Skeletal muscle tissue (tissue), 3 donors: ENCODE measurements at regions not wholly inside any gene's neighbourhood (a gene's known extent, or its start where the extent isn't known, plus 50 kb on each side); places are given as distances from the start of the nearest gene placed in this dataset.
A peak's percentile ranks its signal among the peaks of the same experiment; 100 is the strongest.

Experiments used
- H3K27ac ChIP-seq: one replicate; pipeline ENCODE4 v1.7.0; 2013; ENCODE audit warnings: mild to moderate bottlenecking, low read depth, low read length, inconsistent platforms
- H3K27me3 ChIP-seq, 3 donors: one replicate each; pipeline ENCODE4 v1.7.0; 2013; ENCODE audit warnings: low read length in 3 of 3; ENCODE audit not compliant: control insufficient read depth in 3 of 3, insufficient read depth in 3 of 3
- H3K36me3 ChIP-seq, 3 donors: one replicate each; pipeline ENCODE4 v1.7.0; 2013; ENCODE audit warnings: low read length in 3 of 3; ENCODE audit not compliant: control insufficient read depth in 3 of 3, insufficient read depth in 3 of 3
- H3K4me1 ChIP-seq, 3 donors: one replicate each; pipeline ENCODE4 v1.7.0; 2013; ENCODE audit warnings: low read length in 3 of 3, mild to moderate bottlenecking in 3 of 3; ENCODE audit not compliant: control insufficient read depth in 3 of 3, insufficient read depth in 3 of 3
- H3K4me3 ChIP-seq, 3 donors: one replicate each; pipeline ENCODE4 v1.7.0; 2013; ENCODE audit warnings: low read length in 3 of 3
- H3K9ac ChIP-seq, 3 donors: one replicate each; pipeline ENCODE4 v1.7.0; 2013; ENCODE audit warnings: low read length in 3 of 3, mild to moderate bottlenecking in 3 of 3, moderate library complexity in 2 of 3, low read depth in 1 of 3
- H3K9me3 ChIP-seq, 3 donors: one replicate each; pipeline ENCODE4 v1.7.0; 2013; ENCODE audit warnings: low read length in 3 of 3; ENCODE audit not compliant: control insufficient read depth in 3 of 3
- donor health status: Osteomylitis.

DNA sequence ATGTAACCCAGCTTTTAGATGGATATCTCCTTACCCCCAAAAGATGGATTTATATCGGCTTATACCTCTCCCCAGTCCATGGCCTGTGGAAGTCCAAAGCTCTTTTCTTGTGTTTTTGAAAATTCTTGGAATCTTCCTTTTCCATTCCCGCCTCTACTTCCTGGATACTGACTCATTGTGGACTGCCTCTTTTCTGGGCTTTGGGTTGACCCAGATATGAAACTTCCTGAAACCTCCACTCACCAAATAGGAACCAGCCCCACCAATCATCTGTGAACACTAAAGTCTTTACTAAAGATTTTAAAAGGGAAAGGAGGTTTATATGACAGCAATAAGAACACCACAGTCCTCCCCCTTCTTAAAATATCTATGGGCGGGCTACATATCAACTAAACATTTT lies 163.4 kb upstream of the SYN3 start:
- Histone ChIP-seq H3K36me3 (no peaks in the 10 kb centered on the region), H3K9ac (no peak overlapping the region), H3K4me3 (peak overlapping the region in 1 of 3 donors; percentile 51), H3K27ac (no peak overlapping the region), H3K27me3 (peaks cover 0 to 3% (median 0%) of the 10 kb centered on the region in 3 donors), H3K4me1 (no peaks in the 10 kb centered on the region), H3K9me3 (no peaks in the 10 kb centered on the region)

DNA sequence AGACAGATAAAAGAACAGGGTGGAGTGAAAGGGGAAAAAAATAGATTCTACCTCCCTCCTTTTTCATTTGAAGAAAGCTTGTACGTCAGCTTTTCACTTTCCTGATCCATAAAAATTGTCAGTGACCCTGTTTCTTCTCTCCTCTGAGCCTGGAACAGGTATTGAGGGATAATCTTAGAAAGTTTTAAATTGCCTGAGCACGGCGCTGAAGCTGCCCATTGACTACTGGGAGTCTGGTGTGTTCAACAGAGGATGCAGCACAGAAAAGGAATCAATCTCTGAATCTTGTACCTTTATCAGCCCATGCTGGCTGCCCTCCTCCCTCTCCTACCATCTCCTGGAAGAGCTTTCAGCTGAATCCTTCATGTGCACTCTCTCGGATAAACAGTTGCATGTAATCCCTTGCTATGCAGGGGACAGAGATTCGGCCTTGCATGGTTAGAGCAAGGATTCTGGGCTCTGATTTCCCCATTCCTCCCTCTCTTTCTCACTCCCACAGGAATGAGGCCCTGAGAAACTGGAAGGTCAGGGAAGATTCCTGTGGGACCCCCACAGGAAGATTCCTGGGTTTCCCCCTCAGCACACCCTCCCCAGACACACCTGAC lies 162.4 kb upstream of the SYN3 start:
- no peak overlapping the region for H3K9ac ChIP-seq
- H3K4me3 ChIP-seq, result peak overlapping the region in 1 of 3 donors; percentile 51
- peaks cover 0 to 3% (median 0%) of the 10 kb centered on the region in 3 donors for H3K27me3 ChIP-seq
- H3K27ac ChIP-seq, result no peak overlapping the region
- no peaks in the 10 kb centered on the region for H3K4me1 ChIP-seq
- H3K9me3 ChIP-seq, result no peaks in the 10 kb centered on the region
- H3K36me3 ChIP-seq, result no peaks in the 10 kb centered on the region

DNA sequence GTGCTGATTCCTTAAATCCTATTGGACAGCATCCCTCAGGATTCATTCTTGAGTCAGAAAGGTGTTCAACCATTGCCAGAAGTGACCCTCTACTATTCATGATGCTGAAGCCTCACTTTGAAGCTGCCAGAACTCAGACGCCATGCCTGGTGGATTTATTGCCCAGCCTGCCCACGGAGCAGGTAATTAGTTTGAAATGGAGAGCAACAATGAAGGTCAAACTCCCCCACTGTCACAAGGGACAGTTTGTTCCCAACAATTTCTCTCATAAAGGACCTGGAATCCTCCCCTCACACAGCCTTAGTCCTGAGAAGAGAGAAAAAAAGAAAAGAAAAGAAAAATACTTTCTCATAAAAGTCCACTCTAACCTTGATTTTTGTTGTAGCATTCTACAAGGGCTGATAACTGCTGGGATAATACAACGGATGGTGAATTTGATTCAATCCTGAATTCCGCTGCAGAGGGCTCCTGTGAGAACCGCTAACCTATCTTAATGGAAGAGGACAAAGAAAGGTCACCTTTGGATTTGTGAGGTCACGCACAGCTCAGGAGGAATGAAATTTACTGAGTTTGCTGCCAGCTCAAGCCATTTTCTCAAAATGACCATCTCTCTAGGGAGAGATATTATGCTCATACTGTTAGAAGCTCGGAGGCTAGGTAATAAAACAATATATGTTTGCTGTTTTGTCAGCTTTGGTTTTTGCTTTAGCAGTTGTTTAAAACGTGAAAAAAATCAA lies 161.6 kb upstream of the SYN3 start:
- Histone ChIP-seq H3K27ac (no peak overlapping the region), H3K9me3 (no peaks in the 10 kb centered on the region), H3K9ac (no peak overlapping the region), H3K27me3 (peaks cover 0 to 3% (median 0%) of the 10 kb centered on the region in 3 donors), H3K4me1 (no peaks in the 10 kb centered on the region), H3K36me3 (no peaks in the 10 kb centered on the region), H3K4me3 (no peak overlapping the region)

DNA sequence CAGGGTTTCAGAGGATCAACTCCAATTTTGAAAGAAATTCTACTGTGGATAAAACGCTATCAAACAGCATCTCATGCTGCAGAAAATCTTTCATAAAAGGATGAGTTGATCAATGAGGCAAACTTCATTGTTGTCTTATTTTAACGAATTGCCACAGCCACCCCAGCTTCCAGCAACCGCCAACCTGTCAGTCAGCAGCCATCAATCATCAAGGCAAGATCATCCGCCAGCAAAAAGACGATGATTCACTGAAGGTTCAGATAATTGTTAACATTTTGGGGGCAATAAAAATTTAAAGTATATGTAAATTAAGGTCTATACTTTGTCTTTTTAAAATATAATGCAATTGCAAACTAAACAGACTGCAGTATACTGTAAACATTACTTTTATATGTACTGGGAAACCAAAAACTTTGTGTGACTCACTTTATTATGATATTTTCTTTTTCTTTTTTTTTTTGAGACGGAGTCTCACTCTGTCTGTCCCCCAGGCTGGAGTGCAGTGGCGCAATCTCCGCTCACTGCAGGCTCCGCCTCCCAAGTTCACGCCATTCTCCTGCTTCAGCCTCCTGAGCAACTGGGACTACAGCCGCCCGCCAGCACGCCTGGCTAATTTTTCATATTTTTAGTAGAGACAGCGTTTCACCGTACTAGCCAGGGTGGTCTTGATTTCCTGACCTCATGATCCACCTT lies 155.3 kb upstream of the SYN3 start:
- H3K9ac ChIP-seq, result no peak overlapping the region
- no peaks in the 10 kb centered on the region for H3K36me3 ChIP-seq
- no peak overlapping the region for H3K4me3 ChIP-seq
- no peaks in the 10 kb centered on the region for H3K9me3 ChIP-seq
- H3K27me3 ChIP-seq, result peaks cover 0 to 5% (median 0%) of the 10 kb centered on the region in 3 donors
- H3K4me1 ChIP-seq, result peaks cover 0 to 2% (median 0%) of the 10 kb centered on the region in 3 donors
- no peak overlapping the region for H3K27ac ChIP-seq

DNA sequence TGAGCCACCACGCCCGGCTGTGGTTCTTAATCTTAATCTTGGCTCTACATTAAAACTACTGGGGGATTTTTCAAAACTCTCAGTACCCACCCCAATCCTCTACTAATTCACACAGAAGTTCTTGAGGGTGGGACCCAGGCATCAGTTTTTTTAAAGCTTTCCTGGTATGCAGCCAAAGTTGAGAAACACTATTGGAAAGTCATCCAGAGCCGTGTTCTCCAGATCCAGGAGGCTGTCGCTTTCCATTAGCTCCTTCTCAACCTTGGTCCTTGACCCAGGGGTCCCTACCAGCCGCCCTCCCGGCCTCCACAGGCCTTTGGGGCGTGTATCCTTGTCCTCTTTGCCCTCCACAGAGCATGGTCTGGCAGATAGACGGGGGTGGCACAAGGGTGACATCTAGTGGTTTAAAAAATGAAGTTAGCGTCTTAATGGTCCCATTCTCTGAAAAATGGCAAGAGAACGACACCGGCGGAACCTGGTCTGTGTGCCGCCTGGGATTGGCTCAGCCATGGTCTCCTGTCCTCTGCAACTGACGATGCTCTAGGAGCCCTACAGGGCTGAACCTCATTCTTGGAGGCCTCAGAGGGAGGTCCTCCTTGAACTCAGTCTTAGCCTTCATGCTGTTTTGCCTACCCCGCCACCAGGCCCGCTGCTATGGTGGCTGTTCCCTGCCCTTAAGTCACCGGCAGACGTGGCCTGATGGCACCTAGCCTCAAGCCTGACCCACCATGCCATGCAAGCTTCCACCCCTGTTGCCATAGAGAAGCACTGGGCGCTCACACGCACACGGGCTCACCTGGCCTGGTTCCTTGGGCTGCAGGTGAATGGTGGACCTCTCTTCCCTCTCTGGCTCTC lies 152.0 kb upstream of the SYN3 start:
- Histone ChIP-seq H3K27ac (no peak overlapping the region), H3K4me1 (peaks cover 0 to 2% (median 0%) of the 10 kb centered on the region in 3 donors), H3K27me3 (peaks cover 0 to 5% (median 0%) of the 10 kb centered on the region in 3 donors), H3K4me3 (no peak overlapping the region), H3K9ac (no peak overlapping the region), H3K9me3 (no peaks in the 10 kb centered on the region), H3K36me3 (no peaks in the 10 kb centered on the region)

DNA sequence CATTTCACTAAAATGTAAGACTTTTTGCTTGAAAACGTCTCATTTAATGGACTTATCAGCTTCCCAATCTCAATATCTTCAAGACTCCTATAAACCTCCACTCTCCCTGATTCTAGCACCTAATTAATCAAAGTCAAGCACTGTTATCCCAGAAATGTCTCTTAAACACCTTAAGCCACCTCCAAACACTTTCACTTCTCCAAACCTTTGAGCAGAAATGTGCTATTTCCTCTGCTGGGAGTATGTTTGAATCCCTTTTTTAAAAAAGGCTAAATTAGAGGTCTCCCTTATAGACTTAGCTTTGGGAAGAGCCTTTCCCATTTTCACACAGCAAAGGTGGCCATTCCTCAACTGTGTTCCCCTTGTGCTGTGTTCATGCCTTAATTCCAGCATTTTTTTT lies 146.2 kb upstream of the SYN3 start:
- no peaks in the 10 kb centered on the region for H3K36me3 ChIP-seq
- H3K27ac ChIP-seq, result no peak overlapping the region
- H3K27me3 ChIP-seq, result peaks cover 0 to 4% (median 0%) of the 10 kb centered on the region in 3 donors
- no peak overlapping the region for H3K4me3 ChIP-seq
- H3K9ac ChIP-seq, result no peak overlapping the region
- H3K4me1 ChIP-seq, result no peaks in the 10 kb centered on the region
- H3K9me3 ChIP-seq, result no peaks in the 10 kb centered on the region

DNA sequence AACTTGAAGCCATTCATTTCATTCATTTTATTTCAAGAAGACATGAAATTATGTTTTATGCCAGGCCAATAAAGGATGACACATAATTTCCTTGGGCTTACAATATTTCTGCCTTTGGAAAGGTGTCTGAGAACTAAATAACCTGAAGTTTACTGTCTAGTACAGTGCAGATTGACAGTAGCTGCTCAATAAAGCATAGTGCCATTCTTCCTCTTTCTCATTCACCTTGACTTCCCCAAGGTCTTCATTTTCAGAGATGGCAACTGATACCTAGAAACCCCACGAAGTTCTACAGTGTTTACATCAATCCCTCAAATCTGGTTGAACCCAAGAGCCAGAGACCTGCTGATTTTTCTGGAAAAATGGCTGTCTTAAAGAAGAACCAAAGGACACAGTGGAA lies 144.3 kb upstream of the SYN3 start:
- no peaks in the 10 kb centered on the region for H3K4me1 ChIP-seq
- no peak overlapping the region for H3K9ac ChIP-seq
- H3K4me3 ChIP-seq, result no peak overlapping the region
- no peaks in the 10 kb centered on the region for H3K9me3 ChIP-seq
- H3K36me3 ChIP-seq, result no peaks in the 10 kb centered on the region
- no peak overlapping the region for H3K27ac ChIP-seq
- H3K27me3 ChIP-seq, result peaks cover 0 to 4% (median 0%) of the 10 kb centered on the region in 3 donors

DNA sequence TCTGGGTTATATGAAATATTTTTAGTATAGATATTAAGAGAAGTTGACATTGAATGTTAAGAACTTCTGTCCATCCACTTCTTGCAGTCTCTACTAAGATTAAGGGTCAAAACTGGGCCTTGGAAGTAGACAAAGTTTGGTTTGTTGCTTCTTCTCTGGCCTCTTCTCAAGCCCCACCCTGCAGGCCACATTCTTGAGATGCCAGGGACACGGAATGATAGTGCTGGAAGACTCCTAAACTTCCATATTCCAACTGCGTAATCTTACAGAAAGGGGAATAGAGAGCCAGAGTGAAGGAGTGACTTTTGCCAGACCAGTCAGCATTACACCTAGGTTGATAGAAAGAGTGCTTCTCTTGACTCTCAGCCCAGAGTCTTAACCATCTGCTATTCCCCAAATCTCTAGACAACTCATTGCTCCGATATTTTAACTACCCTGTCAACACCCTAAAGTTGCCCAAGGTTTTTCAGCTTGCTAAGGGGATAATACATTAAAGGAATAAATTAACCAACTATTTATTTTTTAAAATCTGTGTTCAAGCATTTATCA lies 136.4 kb upstream of the SYN3 start:
- Histone ChIP-seq H3K9me3 (no peaks in the 10 kb centered on the region), H3K27ac (no peak overlapping the region), H3K4me1 (no peaks in the 10 kb centered on the region), H3K9ac (no peak overlapping the region), H3K36me3 (no peaks in the 10 kb centered on the region), H3K4me3 (no peak overlapping the region), H3K27me3 (no peaks in the 10 kb centered on the region)

DNA sequence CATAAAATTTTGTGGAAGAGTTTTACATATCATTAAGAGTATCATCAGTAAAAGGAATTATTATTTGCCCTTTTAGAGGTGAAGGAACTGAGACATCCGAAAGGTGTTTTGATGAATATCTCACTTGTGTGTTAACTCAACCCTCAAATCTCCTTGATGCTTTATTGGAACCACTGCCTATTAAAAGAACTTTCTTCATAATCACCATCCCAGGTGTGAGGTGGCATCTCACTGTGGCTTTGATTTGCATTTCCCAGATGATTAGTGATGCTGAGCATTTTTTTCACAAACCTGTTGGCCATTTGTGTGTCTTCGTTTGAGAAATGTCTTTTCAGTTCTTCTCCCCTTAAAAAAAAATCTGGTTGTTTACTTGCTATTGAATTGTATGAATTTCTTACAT lies 134.0 kb upstream of the SYN3 start:
- H3K4me1 ChIP-seq, result no peaks in the 10 kb centered on the region
- no peaks in the 10 kb centered on the region for H3K27me3 ChIP-seq
- H3K36me3 ChIP-seq, result no peaks in the 10 kb centered on the region
- no peak overlapping the region for H3K4me3 ChIP-seq
- no peak overlapping the region for H3K9ac ChIP-seq
- H3K9me3 ChIP-seq, result no peaks in the 10 kb centered on the region
- no peak overlapping the region for H3K27ac ChIP-seq
